ENCODE measurements at regions not wholly inside any gene's neighbourhood (a gene's known extent, or its start where the extent isn't known, plus 50 kb on each side); places are given as distances from the start of the nearest gene placed in this dataset.

GRCh38 chr4:41324861-41325260, 68.1 kb downstream of the UCHL1 start:
- H3K9me3 ChIP-seq = peaks cover 0 to 9% (median 4%) of the 10 kb centered on the region in 11 donors
- peaks cover 0 to 15% (median 0%) of the 10 kb centered on the region in 9 donors for H3K4me1 ChIP-seq
- no peak overlapping the region for H3K4me3 ChIP-seq
- no peak for ATAC-seq
- 78 to 80% methylated on average over 6 of the region's 6 CpGs for WGBS, 2 donors
- intact Hi-C loops (cut with DNase I) = no loop called here
- no peak for TF ChIP-seq CTCF (IDR thresholded peaks at IDR 0.05)
- no peaks in the 10 kb centered on the region for H3K27me3 ChIP-seq
- DNase-seq = no peak
- H3K27ac ChIP-seq = no peak overlapping the region
- H3K36me3 ChIP-seq = no peaks in the 10 kb centered on the region

- no peak overlapping the region for H3K4me3 ChIP-seq
- ATAC-seq (no peak), DNase-seq (no peak)
- peaks cover 0 to 15% (median 0%) of the 10 kb centered on the region in 9 donors for H3K4me1 ChIP-seq
- no peak overlapping the region for H3K27ac ChIP-seq
- intact Hi-C loops (cut with DNase I) = no loop called here
- no peaks in the 10 kb centered on the region for H3K36me3 ChIP-seq
- no peaks in the 10 kb centered on the region for H3K27me3 ChIP-seq
- no peak for TF ChIP-seq CTCF (IDR thresholded peaks at IDR 0.05)
- peaks cover 0 to 8% (median 4%) of the 10 kb centered on the region in 11 donors for H3K9me3 ChIP-seq
Observed at GRCh38 chr4:41325901-41326300, 69.2 kb downstream of the UCHL1 start.

GRCh38 chr4:41326776-41327175, 70.0 kb downstream of the UCHL1 start:
- no peaks in the 10 kb centered on the region for H3K27me3 ChIP-seq
- WGBS, 2 donors = 94 to 100% methylated on average over 1 of the region's 1 CpG
- peaks cover 0 to 22% (median 0%) of the 10 kb centered on the region in 9 donors for H3K4me1 ChIP-seq
- H3K4me3 ChIP-seq = no peak overlapping the region
- H3K9me3 ChIP-seq = no peaks in the 10 kb centered on the region
- no peak for TF ChIP-seq CTCF (IDR thresholded peaks at IDR 0.05)
- intact Hi-C loops (cut with DNase I) = no loop called here
- no peaks in the 10 kb centered on the region for H3K36me3 ChIP-seq
- ATAC-seq (no peak), DNase-seq (no peak)
- H3K27ac ChIP-seq = no peak overlapping the region

GRCh38 chr4:41327770-41328169, 71.0 kb downstream of the UCHL1 start:
- ATAC-seq = no peak
- no peak for DNase-seq
- WGBS, 2 donors = 71 to 74% methylated on average over 6 of the region's 6 CpGs
- Histone ChIP-seq H3K27me3 (no peaks in the 10 kb centered on the region), H3K27ac (no peak overlapping the region), H3K4me3 (no peak overlapping the region), H3K36me3 (no peaks in the 10 kb centered on the region), H3K9me3 (no peaks in the 10 kb centered on the region), H3K4me1 (peaks cover 0 to 22% (median 0%) of the 10 kb centered on the region in 9 donors)
- TF ChIP-seq CTCF (IDR thresholded peaks at IDR 0.05) = no peak
- intact Hi-C loops (cut with DNase I) = no loop called here
